NCI-H146 treated with DMSO at 0.1 percent for 48 hours (cell line): ENCODE measurements at regions not wholly inside any gene's neighbourhood (a gene's known extent, or its start where the extent isn't known, plus 50 kb on each side); places are given as distances from the start of the nearest gene placed in this dataset.

Experiments
- DNase-seq: peaks from one replicate; lab custom pipeline; 2025; ENCODE audit not compliant: unreplicated experiment; lab: John Stamatoyannopoulos, UW

DNA sequence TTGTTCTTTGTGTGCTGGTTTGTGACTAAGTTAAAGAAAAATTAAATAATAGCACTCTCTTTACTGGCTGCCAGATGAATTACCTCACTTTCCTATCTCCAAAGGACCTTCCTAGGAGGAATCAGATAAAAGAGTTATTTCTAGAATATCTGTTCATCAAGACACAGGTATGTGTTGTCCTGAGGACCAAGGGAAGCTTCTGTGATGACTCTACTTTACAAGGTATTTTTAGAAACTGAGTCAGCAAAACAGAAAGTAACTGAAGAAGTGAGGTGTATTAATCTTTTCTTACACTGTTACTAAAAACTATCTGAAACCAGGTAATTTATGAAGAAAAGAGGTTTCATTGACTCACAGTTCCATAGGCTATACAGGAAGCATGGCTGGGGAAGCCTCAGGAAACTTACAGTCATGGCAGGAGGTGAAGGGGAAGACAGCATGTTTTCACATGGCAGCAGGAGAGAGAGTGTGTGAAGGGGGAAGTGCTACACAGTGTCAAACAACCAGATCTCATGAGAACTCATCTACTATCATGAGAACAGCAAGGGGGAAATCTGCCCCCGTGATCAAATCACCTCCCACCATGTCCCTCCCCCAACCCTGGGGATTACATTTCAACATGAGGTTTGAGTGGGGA, 189.2 kb upstream of the DMAC1 start:
- no peak for DNase-seq

GRCh38 chr9:7984692-7985091, 185.1 kb upstream of the DMAC1 start:
- DNase-seq: no peak

GRCh38 chr9:7984203-7984602, 184.6 kb upstream of the DMAC1 start:
- peak; percentile 84 for DNase-seq

DNA sequence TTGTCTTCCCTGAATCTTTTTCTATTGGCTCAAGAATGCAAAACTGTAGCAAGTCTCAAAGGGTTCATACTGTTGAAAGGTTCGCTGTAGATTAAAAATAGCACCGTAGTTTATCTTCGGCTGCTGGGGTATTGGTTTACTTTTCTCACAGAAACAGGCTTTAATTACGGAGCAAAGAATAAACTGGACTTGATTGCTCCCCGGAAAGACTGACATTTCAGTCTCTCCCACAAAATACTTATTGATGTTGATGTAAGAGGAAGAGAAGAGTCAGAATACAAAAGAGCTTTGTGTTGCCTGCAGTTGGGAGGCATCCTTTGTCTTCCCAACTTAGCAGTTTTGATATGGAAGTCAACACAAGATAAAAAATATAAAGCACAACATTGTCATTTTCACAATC, 183.9 kb upstream of the DMAC1 start:
- peak; percentile 75 for DNase-seq

GRCh38 chr9:7982907-7983306, 183.3 kb upstream of the DMAC1 start:
- no peak for DNase-seq

- peak; percentile 7 for DNase-seq
Measured at GRCh38 chr9:7980691-7981289, 181.2 kb upstream of the DMAC1 start.

DNA sequence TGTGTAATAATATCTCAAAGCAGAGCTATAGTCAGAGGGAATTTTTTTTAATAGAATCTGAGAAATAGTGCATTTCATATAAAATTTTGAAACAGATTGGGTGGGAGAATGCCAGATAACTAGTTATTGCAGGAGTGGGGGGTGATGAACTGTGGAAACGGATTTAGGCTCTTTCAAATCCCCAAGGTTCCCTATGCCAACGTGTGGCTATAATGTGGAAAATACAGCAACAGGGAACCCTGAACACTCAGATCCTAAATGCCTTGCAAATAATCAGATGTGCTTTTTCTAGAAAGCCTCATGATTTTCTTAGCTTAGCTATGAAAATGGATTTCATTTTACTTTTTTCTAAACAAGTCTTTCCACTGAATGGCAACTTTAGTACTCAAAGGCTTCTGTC, 180.5 kb upstream of the DMAC1 start:
- no peak for DNase-seq

GRCh38 chr9:7979611-7980010, 180.0 kb upstream of the DMAC1 start:
- no peak for DNase-seq

DNA sequence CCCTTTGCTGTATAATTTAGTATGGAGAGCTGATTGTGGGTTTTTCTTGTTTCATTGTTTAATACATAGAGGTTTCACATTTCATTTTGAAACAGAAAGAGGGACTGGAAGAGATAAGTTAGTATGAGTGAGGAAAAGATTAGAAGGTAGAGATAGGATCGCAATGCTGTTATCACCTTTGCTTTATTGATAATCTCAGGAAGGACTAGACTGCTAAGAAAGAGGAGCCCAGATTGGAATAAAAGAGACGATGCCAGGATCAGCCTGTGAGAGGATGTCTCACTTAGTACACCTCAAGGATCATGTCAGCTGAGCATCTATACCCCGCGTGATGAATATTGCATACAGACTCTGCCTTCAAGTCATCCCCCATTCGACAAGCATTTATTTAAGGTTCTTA, 178.0 kb upstream of the DMAC1 start:
- DNase-seq: no peak

DNA sequence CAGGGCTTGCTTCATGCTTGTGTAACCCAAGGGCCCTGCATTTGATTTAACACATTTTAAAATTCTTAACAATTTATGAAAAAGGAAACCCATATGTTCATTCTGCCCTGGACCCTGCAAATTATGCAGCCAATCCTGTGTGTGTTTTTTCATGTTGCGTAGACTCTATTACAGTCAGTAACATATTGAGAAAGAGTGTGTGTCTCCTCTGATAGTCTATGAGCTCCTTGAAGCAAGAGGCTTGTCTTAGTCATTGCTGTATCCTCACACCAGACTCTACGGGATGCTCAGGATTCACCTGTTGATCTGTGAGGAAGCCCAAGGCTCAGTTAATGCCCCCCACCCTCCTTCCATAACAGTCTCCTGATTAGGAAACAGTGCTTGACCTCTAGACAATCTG, 177.3 kb upstream of the DMAC1 start:
- no peak for DNase-seq

GRCh38 chr9:7976167-7976755, 176.7 kb upstream of the DMAC1 start:
- no peak for DNase-seq

GRCh38 chr9:7975336-7975735, 175.8 kb upstream of the DMAC1 start:
- no peak for DNase-seq

DNA sequence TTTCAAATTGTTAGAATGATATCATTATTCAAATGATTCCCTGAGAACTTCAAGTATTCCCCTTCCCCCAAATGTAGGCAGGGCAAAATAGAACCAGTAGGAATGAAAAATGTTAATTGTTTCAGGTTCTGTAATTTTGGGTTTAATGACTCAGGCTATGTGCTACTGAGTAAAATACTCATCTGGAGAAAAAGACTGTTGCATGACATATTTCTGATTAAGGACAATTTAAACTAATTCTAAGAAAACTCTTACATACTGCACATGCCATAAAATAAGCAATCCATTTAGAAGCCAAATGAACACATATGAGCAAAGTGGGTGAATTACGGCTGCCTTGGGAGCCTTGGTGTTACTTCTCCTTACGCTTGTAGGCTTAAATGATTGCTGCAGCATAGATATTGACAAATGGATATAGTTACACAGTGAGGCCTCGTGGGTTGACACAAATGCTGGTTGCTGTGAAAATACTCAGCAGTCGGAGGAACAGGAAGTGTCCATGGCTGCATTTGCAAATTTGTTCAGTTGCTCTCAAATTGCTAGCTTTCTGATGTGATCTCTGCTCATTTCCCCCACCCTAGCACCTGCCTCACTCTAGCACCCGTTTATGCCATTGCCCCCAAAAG, 174.9 kb upstream of the DMAC1 start:
- peak; percentile 76 for DNase-seq

- DNase-seq: no peak
Measured at GRCh38 chr9:7973123-7973522, 173.5 kb upstream of the DMAC1 start.

DNA sequence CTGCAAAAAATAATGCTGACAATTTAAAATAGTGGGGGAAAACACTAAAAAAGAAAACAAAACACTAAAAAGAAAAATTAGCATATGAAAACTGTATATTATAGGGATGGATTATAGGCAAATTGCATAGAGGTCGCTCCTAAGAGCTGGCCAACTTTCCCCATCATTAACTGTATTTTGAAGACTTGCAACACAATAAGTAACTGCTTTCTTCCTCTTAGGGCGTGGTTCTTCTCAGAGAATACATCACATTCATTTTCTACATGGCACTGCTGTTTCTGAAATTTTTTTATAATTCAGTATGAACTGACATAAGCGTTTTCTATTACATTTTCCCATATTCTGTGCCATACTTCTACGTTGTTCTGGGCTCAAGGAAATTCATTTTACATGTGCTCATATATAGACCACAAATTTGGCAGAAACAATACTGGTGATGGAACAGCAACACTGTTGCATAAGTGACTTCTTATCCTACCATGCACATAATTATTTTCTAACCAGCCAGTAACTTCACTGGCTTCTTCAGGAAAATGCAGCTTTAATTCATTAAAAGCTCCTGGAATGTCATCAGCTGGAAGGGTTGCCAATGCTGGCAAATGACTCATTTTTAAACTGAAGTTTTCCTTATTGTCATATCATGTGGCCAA, 171.2 kb upstream of the DMAC1 start:
- DNase-seq: no peak

DNA sequence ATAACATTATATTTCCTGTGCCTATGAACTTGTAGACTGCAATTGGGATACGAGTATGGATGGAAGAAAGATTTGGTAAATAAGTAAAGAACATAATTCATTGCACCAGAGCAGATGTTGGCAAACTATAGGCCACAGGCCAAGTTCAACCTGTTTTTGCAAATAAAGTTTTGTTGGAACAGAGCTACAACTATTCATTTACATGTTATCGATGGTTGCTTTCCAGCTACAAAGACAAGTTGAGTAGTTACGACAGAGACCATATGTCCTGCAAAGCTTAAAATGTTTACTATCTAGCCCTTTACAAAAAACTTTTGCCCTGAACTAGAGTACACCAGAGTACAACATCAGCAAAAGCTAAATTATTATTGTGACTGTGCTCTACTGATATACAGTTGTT, 169.1 kb upstream of the DMAC1 start:
- no peak for DNase-seq

- DNase-seq: no peak
Measured at GRCh38 chr9:7967851-7968250, 168.3 kb upstream of the DMAC1 start.

GRCh38 chr9:7967093-7967827, 167.7 kb upstream of the DMAC1 start:
- DNase-seq: no peak

DNA sequence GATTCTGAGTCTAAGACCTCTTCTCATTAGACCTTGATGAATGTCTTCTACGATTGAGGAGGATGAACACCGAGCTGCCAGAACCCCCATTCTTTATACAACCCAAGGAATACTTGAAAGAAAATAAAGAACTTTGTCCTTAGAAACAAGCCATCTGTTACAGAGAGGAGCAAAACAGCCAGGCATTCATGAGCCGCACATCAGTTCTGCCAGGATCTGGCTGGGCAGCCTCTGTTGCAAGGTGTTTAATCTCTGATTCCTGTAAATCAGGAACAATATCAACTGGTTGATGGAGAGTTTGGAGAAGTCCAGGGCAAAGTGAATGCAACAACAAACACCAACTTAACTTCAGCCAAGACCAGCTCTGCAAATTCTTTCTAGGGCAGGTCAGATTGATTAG, 165.5 kb upstream of the DMAC1 start:
- DNase-seq: no peak

DNA sequence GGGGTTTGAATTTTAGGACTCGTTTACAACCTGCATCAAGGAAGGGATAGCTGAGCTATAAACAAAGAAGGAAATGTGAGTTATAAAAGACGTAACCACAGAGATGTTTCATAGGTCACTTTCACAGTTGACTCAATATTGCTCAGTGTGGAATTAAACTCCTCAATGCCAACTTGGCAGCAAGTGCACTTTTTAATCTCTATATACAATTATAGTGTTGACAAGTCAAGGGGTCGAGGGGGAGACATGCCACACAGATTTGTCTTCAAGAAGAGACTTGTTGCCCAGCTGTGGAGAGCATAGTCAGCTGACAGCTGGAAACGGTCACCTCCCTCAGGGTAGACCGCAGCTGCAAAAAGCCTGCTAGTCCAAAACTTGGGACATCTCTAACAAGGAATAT, 163.4 kb upstream of the DMAC1 start:
- no peak for DNase-seq

DNA sequence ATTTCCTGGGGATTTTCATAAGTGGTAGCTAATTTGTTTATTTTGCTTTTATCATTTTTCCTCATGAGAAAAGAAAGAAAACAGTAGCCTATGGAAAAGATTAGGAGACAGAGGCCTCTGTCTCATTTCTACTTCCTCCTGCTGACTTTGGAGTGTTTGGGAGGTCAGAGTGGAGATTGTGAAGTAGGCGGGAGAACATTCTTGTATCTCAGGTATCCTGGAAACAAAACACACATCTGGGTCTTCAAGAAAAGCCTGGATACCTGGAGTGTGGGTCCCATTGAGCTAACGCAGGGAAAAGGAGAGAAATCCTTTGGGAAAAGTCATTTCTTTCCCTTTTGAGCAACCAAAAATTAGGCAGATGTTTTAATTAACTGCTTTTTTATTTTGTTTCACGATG, 161.5 kb upstream of the DMAC1 start:
- no peak for DNase-seq
